GM19099 (cell line): ENCODE measurements at regions not wholly inside any gene's neighbourhood (a gene's known extent, or its start where the extent isn't known, plus 50 kb on each side); places are given as distances from the start of the nearest gene placed in this dataset.

ENCODE experiments used
- POLR2A ChIP-seq: IDR thresholded peaks from 3 replicates; pipeline ENCODE4 v1.6.1; 2011; ENCODE audit warnings: low read depth; ENCODE audit not compliant: insufficient read length; ENCODE audit errors: extremely low read depth

DNA sequence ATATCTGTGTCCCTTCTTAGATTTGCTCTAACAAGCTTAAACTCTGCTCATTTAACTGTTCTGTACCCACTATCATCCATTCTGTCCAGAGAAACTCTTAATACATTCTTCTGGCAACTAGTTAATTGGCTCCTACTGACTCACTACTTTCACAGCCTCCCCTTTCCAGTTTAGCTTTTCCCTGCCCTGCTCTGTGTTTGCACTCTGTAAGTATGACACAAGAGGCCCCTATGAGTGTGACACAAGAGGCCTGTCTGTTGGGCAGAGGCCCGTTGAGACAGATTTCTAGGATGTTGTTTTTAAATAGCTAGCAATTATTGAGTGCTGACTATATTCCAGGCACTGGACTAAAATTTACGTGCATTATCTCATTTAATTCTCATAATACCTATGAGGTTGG lies 246.0 kb upstream of the DAAM1 start:
- TF ChIP-seq POLR2A, result no peak

GRCh38 chr14:58944343-58944967 lies 244.0 kb upstream of the DAAM1 start:
- TF ChIP-seq POLR2A, result no peak

DNA sequence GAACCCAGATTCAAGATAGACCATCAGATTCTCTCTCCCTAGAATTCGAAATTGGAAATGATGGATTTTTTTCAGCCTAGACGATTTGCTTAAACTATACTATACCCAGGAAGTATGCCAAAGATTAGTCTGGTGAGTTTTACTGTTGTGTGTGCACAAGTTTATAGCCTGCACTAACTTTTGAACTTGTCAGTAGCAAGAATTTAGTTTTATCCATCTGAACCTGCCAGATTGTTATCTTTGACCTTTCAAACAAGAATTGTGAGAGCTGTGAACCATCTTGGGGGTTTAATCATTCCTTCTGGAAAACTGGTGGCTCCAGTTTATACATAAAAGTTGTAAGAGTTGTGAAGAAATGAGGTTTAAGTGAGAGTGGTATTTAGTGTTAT lies 243.5 kb upstream of the DAAM1 start:
- no peak for TF ChIP-seq POLR2A

GRCh38 chr14:58946431-58946830 lies 242.0 kb upstream of the DAAM1 start:
- TF ChIP-seq POLR2A, result no peak

- TF ChIP-seq POLR2A, result no peak
These were observed 241.3 kb upstream of the DAAM1 start for GRCh38 chr14:58947156-58947555.

DNA sequence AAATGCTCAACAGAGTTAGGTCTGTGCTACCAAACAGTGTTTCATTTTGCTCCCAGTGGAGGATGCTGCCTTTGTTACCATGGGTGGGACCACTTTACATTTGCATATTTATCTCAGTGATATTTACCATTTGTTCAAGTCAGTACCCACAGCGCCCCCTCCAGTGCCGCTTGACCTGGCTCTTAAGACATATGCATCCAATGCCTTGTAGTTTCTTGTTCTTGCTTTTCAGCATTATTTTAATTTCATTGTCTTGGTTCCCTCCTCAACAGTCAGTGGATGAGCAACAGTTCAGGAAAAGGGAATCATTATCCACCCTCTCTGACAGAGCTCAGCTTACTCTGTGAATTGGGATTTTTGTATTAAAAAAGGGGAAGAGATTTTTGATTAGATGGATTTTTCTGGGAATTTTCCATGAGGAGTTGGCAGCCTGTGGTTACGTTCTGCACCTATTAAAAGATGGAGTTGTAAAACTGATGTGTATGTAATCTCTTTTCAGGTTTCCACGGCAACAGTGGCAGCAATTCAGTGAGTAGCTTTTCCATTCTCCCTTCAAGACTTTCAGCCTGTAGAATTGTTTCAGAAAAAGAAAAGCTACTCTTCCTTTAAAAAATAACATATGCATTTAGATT lies 240.5 kb upstream of the DAAM1 start:
- no peak for TF ChIP-seq POLR2A

DNA sequence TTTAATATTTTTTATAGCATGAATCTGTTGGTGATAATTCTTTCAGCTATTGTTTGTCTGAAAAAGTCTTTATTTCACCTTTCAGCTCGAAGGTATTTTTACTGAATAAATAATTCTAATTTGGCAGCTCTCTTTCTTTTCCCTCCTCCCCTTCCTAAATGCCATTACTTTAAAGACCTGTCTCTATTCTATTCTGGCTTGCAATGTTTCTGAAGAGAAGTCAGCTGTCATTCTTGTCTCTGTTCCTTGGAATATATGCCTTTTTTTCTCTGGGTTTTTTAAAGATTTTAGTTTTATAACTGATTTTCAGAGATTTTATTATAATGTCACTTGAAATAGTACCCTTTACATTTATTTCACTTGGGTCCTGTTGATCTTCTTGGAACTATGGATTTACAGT lies 237.9 kb upstream of the DAAM1 start:
- TF ChIP-seq POLR2A, result no peak

DNA sequence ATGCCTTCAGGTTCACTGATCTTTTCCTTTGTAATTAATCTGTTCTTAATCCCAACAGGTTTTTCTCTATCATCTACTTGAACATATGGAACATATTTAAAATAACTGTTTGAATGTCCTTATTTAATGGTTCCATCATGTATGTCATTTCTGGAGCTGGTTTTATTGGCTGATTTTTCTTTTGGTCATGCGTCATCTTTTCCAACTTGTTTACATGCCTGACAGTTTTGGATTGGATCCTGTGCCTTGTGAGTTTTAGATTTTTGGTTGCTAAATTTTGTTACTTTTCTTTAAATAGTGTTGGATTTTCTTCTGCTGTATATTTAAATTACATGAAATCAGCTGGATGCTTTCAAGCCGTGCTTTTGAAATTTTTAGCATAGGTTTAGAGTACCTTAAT lies 237.3 kb upstream of the DAAM1 start:
- no peak for TF ChIP-seq POLR2A

GRCh38 chr14:58954052-58954451 lies 234.4 kb upstream of the DAAM1 start:
- no peak for TF ChIP-seq POLR2A

DNA sequence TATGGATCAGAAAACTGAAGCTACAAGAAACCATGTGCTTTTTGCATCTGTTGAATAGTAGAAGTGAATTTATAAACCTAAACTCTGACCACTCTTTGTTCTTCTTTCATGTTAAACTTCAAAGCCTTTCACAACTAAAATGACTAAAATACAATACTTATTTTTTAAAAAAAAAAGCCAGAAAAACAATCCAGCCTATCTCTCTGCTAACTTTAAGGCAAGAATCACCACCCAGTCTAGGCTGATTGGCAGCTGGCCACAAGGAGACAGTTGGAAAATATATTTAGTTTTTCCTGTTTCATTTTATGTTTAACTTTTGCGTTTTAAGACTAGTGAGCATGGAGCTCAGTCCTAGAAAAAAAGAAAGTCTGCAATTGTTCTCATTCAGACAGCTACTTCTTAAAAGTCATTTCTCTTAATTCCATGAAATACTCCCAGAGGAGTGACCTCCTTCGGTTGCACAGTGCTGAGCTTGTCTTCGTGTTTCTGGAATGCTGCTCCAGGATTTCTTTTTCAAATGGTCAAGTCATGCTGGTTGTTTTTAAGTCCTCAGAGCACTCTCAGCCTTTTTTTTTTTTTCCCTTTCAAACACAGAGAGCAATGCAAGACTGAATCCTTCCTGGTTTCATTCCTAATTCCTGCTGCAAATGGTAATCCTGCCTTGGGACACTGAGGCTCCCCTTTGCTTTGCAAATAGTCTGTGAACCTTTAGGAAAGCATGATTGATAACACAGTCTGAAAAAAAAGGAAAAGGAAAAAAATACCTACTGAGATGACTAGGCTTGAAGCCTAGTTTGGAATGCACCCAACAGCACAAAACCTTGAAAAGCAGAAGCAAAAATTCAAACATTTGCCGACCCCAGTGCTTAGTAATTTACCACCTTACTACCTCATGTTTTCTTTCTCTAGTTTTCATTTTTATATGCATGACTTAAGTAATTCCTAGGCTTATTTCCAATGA lies 233.3 kb upstream of the DAAM1 start:
- no peak for TF ChIP-seq POLR2A

GRCh38 chr14:58961045-58961731 lies 227.3 kb upstream of the DAAM1 start:
- TF ChIP-seq POLR2A, result no peak

GRCh38 chr14:58963873-58964597 lies 224.4 kb upstream of the DAAM1 start:
- no peak for TF ChIP-seq POLR2A

- TF ChIP-seq POLR2A, result no peak
These were observed 223.9 kb upstream of the DAAM1 start for GRCh38 chr14:58964598-58964928.

- TF ChIP-seq POLR2A, result no peak
These were observed 222.9 kb upstream of the DAAM1 start for GRCh38 chr14:58965601-58966000.

GRCh38 chr14:58966997-58967396 lies 221.5 kb upstream of the DAAM1 start:
- TF ChIP-seq POLR2A, result no peak

DNA sequence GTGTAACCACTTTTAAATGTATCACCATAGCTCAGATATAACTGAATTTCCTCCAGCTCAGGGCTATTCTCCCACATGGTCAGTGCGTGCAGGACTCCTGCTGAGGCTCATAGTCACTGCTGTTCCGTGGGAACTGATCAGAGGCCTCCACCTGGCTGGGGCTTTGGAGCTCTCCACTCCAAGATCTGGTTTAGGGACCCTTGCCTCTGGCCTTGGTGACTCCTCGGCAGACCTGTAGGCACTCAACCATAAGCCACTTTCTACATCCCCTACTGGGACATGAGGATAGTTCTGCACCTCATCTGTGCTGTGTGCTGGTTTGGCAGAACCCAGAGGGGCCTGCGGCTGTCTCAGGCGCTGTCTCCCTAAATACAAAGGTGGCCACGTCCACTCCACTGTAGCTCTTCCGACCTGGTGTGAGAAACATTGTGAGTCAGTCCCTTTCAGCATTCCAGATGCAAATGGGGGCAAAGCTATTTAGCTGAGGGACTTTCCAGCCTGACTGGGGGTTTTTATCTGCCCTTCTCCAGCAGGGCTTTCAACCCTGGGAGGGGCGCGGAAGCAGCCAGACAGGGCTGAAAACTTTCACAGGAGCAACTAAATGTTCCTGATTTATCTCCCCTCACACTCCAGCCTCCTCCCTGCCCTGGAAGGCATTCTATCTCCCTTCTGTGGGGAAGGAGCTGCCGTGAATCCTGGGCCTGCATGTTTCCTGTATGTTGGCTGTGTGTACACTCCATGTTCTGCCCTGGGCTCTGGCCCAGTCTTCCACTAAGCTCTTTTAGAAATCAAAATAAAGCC lies 218.3 kb upstream of the DAAM1 start:
- peak; percentile 10 for TF ChIP-seq POLR2A
